GM18861 (cell line): ENCODE measurements at regions not wholly inside any gene's neighbourhood (a gene's known extent, or its start where the extent isn't known, plus 50 kb on each side); places are given as distances from the start of the nearest gene placed in this dataset.
"Not testable (repeated sequence)": the region's sequence is repeated elsewhere in the genome, so short reads cannot be mapped to it uniquely, and the experiment has no call there.

ENCODE experiments used
- ATAC-seq: cut with Tn5 transposase; IDR thresholded peaks from one replicate; pipeline ENCODE4 v1.9.1; 2021; ENCODE audit not compliant: unreplicated experiment

GRCh38 chr12:87020071-87020470 is 763.9 kb upstream of the MGAT4C start:
- no peak for ATAC-seq

GRCh38 chr12:87015352-87015751 is 759.2 kb upstream of the MGAT4C start:
- ATAC-seq: no peak

GRCh38 chr12:87008785-87009384 is 752.7 kb upstream of the MGAT4C start:
- no peak for ATAC-seq

- ATAC-seq: no peak
These were observed 744.9 kb upstream of the MGAT4C start for GRCh38 chr12:87001102-87001501.

- ATAC-seq: no peak
These were observed 729.1 kb upstream of the MGAT4C start for GRCh38 chr12:86985298-86985697.

GRCh38 chr12:86970595-86970994 is 714.4 kb upstream of the MGAT4C start:
- ATAC-seq: not testable (repeated sequence)

- no peak for ATAC-seq
These were observed 703.7 kb upstream of the MGAT4C start for GRCh38 chr12:86959766-86960458.

- no peak for ATAC-seq
These were observed 694.3 kb upstream of the MGAT4C start for GRCh38 chr12:86950444-86950843.

- ATAC-seq: no peak
These were observed 693.9 kb upstream of the MGAT4C start for GRCh38 chr12:86950043-86950442.

GRCh38 chr12:86948851-86949250 is 692.7 kb upstream of the MGAT4C start:
- ATAC-seq: no peak

GRCh38 chr12:86945685-86946196 is 689.5 kb upstream of the MGAT4C start:
- ATAC-seq: no peak

GRCh38 chr12:86944197-86944819 is 688.1 kb upstream of the MGAT4C start:
- not testable (repeated sequence) for ATAC-seq

GRCh38 chr12:86931714-86932113 is 675.5 kb upstream of the MGAT4C start:
- no peak for ATAC-seq

GRCh38 chr12:86929962-86930361 is 673.8 kb upstream of the MGAT4C start:
- no peak for ATAC-seq

GRCh38 chr12:86917121-86917520 is 660.9 kb upstream of the MGAT4C start:
- ATAC-seq: no peak

GRCh38 chr12:86914721-86915120 is 658.5 kb upstream of the MGAT4C start:
- ATAC-seq: no peak

- no peak for ATAC-seq
These were observed 655.8 kb upstream of the MGAT4C start for GRCh38 chr12:86911973-86912372.

- ATAC-seq: no peak
These were observed 647.0 kb upstream of the MGAT4C start for GRCh38 chr12:86903159-86903558.

- no peak for ATAC-seq
These were observed 604.6 kb upstream of the MGAT4C start for GRCh38 chr12:86860776-86861175.

GRCh38 chr12:86852451-86852850 is 596.3 kb upstream of the MGAT4C start:
- ATAC-seq: no peak

GRCh38 chr12:86838711-86839110 is 582.5 kb upstream of the MGAT4C start:
- no peak for ATAC-seq

- no peak for ATAC-seq
These were observed 582.1 kb upstream of the MGAT4C start for GRCh38 chr12:86838260-86838659.
